ENCODE measurements at regions not wholly inside any gene's neighbourhood (a gene's known extent, or its start where the extent isn't known, plus 50 kb on each side); places are given as distances from the start of the nearest gene placed in this dataset.

DNA sequence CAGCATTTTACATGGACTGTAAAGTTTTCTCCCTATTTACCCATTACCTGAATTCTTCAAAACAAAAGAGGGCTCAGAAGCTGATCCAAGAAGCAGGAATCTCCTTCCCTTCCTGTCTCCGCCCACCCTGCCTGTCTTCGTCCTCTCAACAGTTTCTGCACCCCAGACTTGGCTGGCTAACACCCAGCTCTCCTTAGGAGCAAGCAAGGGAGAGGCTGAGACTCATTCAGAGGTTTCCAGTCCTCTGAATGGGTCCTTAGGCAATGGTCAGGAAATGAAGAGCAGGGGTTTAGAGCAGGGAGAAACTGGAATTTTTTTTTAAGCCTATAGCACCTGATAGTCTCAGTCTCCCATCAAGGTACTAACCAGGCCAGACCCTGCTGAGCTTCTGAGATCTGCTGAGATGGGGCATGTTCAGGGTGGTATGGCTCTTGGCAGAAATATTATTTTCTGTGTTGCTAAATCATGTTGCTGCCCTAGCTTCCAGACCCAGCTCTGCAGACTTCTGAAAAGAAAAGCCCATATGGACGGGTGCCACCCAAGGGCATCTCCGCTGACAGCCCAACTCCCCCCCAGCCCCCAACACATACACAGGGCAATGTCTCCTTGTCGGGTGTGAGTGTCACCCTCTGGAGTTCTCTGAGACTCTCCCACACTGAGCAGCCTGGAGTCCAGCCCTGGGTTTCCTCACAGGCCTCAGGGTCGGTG lies 74.6 kb upstream of the CD93 start:
- Histone ChIP-seq H3K4me3 (ENCODE audit: insufficient read depth, low read depth, low read length) (no peak overlapping the region), H3K36me3 (replicated peaks; ENCODE audit: control insufficient read depth, insufficient read depth, low read length) (no peaks in the 10 kb centered on the region), H3K27me3 (ENCODE audit: control insufficient read depth, insufficient read depth, low read length) (no peaks in the 10 kb centered on the region)
- no peak for DNase-seq

GRCh38 chr20:23159947-23160318 lies 73.8 kb upstream of the CD93 start:
- no peak overlapping the region for H3K4me3 ChIP-seq (ENCODE audit: insufficient read depth, low read depth, low read length)
- DNase-seq: no peak
- H3K27me3 ChIP-seq (ENCODE audit: control insufficient read depth, insufficient read depth, low read length): no peaks in the 10 kb centered on the region
- no peaks in the 10 kb centered on the region for H3K36me3 ChIP-seq (replicated peaks; ENCODE audit: control insufficient read depth, insufficient read depth, low read length)

DNA sequence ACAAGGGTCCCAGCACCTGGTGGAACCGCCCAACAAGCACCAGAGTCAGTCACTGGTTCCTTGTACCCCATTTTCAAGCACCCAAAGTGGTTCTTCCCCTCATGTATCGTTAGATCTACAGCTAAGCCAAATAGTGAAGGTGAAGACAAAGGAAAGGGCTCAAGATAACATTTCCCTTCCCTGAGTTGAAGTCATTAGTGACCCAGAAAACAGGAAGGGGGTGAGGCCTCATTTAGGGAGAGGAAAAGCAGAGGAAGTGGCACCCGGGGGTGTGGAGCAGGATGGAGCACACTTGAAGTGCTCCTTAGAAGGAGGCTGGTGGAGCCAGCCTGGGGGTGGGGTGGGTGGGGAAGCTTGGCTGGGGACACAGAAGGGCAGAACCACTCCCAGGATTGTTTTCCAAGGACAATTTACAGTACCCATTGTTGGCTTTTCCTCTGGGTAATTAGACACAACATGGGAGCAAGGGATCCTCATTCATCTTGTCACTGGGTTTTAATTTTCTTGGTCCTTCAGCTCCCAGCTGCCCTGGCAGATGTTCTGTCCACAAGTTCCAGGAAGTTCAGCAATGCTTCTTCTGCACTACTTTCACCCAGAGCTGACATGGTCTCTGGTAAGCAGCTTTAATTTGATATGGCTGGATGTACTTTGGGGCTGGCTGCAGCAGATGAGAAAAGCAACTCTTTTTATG lies 73.3 kb upstream of the CD93 start:
- H3K4me3 ChIP-seq (ENCODE audit: insufficient read depth, low read depth, low read length): no peak overlapping the region
- no peak for DNase-seq
- no peaks in the 10 kb centered on the region for H3K36me3 ChIP-seq (replicated peaks; ENCODE audit: control insufficient read depth, insufficient read depth, low read length)
- no peaks in the 10 kb centered on the region for H3K27me3 ChIP-seq (ENCODE audit: control insufficient read depth, insufficient read depth, low read length)

- H3K27me3 ChIP-seq (ENCODE audit: control insufficient read depth, insufficient read depth, low read length): no peaks in the 10 kb centered on the region
- no peak for DNase-seq
- H3K36me3 ChIP-seq (replicated peaks; ENCODE audit: control insufficient read depth, insufficient read depth, low read length): no peaks in the 10 kb centered on the region
- H3K4me3 ChIP-seq (ENCODE audit: insufficient read depth, low read depth, low read length): no peak overlapping the region
Measured at GRCh38 chr20:23157734-23158133, 71.6 kb upstream of the CD93 start.

GRCh38 chr20:23156842-23157423 lies 70.8 kb upstream of the CD93 start:
- H3K4me3 ChIP-seq (ENCODE audit: insufficient read depth, low read depth, low read length): no peak overlapping the region
- no peak for DNase-seq
- no peaks in the 10 kb centered on the region for H3K36me3 ChIP-seq (replicated peaks; ENCODE audit: control insufficient read depth, insufficient read depth, low read length)
- H3K27me3 ChIP-seq (ENCODE audit: control insufficient read depth, insufficient read depth, low read length): no peaks in the 10 kb centered on the region

- no peak for DNase-seq
- no peaks in the 10 kb centered on the region for H3K27me3 ChIP-seq (ENCODE audit: control insufficient read depth, insufficient read depth, low read length)
- H3K4me3 ChIP-seq (ENCODE audit: insufficient read depth, low read depth, low read length): no peak overlapping the region
- H3K36me3 ChIP-seq (replicated peaks; ENCODE audit: control insufficient read depth, insufficient read depth, low read length): no peaks in the 10 kb centered on the region
Measured at GRCh38 chr20:23156170-23156841, 70.2 kb upstream of the CD93 start.

GRCh38 chr20:23155141-23155590 lies 69.0 kb upstream of the CD93 start:
- H3K27me3 ChIP-seq (ENCODE audit: control insufficient read depth, insufficient read depth, low read length): no peaks in the 10 kb centered on the region
- H3K4me3 ChIP-seq (ENCODE audit: insufficient read depth, low read depth, low read length): no peak overlapping the region
- no peaks in the 10 kb centered on the region for H3K36me3 ChIP-seq (replicated peaks; ENCODE audit: control insufficient read depth, insufficient read depth, low read length)
- DNase-seq: no peak

DNA sequence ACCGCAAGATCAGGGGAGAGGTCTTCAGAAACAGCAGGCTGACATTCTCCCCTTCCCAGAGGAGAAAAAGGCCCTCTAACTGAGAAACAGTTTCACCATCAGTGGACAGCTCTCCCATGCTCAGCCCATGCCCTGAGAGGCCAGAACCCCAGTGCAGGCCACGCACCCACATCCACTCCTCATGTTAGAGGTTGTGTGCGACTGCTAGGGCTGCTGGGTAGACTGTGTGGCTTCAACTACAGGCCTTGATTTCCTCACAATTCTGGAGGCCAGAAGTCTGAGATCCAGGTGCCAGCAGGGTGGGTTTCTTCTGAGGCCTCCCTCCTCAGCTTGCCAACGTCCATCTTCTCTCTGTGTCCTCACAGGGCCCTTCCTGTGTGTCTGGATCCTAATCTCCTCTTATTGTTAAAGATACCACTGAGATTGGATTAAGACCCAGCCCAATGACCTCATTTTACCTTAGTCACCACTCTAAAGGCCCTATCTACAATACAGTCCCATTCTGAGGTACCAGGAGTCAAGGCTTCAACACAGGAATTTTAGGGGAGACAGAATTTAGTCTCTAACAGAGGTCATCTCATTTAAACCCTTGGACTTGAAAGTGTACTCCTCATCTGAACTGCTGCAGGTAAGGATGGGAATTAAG lies 67.7 kb upstream of the CD93 start:
- no peaks in the 10 kb centered on the region for H3K27me3 ChIP-seq (ENCODE audit: control insufficient read depth, insufficient read depth, low read length)
- no peak overlapping the region for H3K4me3 ChIP-seq (ENCODE audit: insufficient read depth, low read depth, low read length)
- H3K36me3 ChIP-seq (replicated peaks; ENCODE audit: control insufficient read depth, insufficient read depth, low read length): no peaks in the 10 kb centered on the region
- no peak for DNase-seq

- H3K27me3 ChIP-seq (ENCODE audit: control insufficient read depth, insufficient read depth, low read length): no peaks in the 10 kb centered on the region
- DNase-seq: no peak
Measured at GRCh38 chr20:23152902-23153301, 66.8 kb upstream of the CD93 start.

GRCh38 chr20:23152308-23152892 lies 66.3 kb upstream of the CD93 start:
- H3K4me3 ChIP-seq (ENCODE audit: insufficient read depth, low read depth, low read length): no peak overlapping the region
- no peaks in the 10 kb centered on the region for H3K36me3 ChIP-seq (replicated peaks; ENCODE audit: control insufficient read depth, insufficient read depth, low read length)
- no peak for DNase-seq
- no peaks in the 10 kb centered on the region for H3K27me3 ChIP-seq (ENCODE audit: control insufficient read depth, insufficient read depth, low read length)

More at GRCh38 chr20:23152902-23153301, 66.8 kb upstream of the CD93 start:
- Histone ChIP-seq H3K36me3 (replicated peaks; ENCODE audit: control insufficient read depth, insufficient read depth, low read length) (no peaks in the 10 kb centered on the region), H3K4me3 (ENCODE audit: insufficient read depth, low read depth, low read length) (no peak overlapping the region)

GRCh38 chr20:23151885-23152284 lies 65.8 kb upstream of the CD93 start:
- Histone ChIP-seq H3K4me3 (ENCODE audit: insufficient read depth, low read depth, low read length) (no peak overlapping the region), H3K36me3 (replicated peaks; ENCODE audit: control insufficient read depth, insufficient read depth, low read length) (no peaks in the 10 kb centered on the region), H3K27me3 (ENCODE audit: control insufficient read depth, insufficient read depth, low read length) (no peaks in the 10 kb centered on the region)
- no peak for DNase-seq

- no peaks in the 10 kb centered on the region for H3K36me3 ChIP-seq (replicated peaks; ENCODE audit: control insufficient read depth, insufficient read depth, low read length)
- DNase-seq: no peak
- H3K4me3 ChIP-seq (ENCODE audit: insufficient read depth, low read depth, low read length): no peak overlapping the region
- no peaks in the 10 kb centered on the region for H3K27me3 ChIP-seq (ENCODE audit: control insufficient read depth, insufficient read depth, low read length)
Measured at GRCh38 chr20:23151008-23151703, 65.0 kb upstream of the CD93 start.

GRCh38 chr20:23150304-23151007 lies 64.3 kb upstream of the CD93 start:
- H3K27me3 ChIP-seq (ENCODE audit: control insufficient read depth, insufficient read depth, low read length): no peaks in the 10 kb centered on the region
- H3K4me3 ChIP-seq (ENCODE audit: insufficient read depth, low read depth, low read length): no peak overlapping the region
- no peaks in the 10 kb centered on the region for H3K36me3 ChIP-seq (replicated peaks; ENCODE audit: control insufficient read depth, insufficient read depth, low read length)
- DNase-seq: no peak
